Activated gamma-delta T cell (primary cell): ENCODE measurements at regions not wholly inside any gene's neighbourhood (a gene's known extent, or its start where the extent isn't known, plus 50 kb on each side); places are given as distances from the start of the nearest gene placed in this dataset.

ENCODE experiments used
- DNase-seq: peaks from one replicate; lab custom pipeline; 2025; lab: John Stamatoyannopoulos, UW

GRCh38 chr2:4255491-4255890 is 552.1 kb downstream of the DCDC2C start:
- no peak for DNase-seq

DNA sequence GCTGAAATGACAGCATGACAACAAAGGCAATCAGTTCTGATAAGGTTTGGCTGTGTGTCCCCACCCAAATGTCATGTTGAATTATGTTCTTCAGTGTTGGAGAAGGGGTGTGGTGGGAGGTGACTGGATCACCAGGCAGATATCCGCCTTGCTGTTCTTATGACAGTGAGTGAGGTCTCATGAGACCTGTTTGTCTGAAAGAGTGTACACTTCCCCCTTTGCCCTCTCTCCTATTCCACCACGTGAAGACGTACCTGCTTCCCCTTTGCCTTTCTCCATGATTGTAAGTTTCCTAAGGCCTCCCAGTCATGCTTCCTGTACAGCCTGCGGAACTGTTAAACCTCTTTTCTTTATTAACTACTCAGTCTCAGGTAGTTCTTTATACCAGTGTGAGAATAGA is 553.0 kb downstream of the DCDC2C start:
- no peak for DNase-seq

- DNase-seq = no peak
Measured at GRCh38 chr2:4258563-4258962, 555.2 kb downstream of the DCDC2C start.

- no peak for DNase-seq
Measured at GRCh38 chr2:4265936-4266335, 562.6 kb downstream of the DCDC2C start.

GRCh38 chr2:4269885-4270284 is 566.5 kb downstream of the DCDC2C start:
- no peak for DNase-seq

- no peak for DNase-seq
Measured at GRCh38 chr2:4272261-4272858, 569.0 kb downstream of the DCDC2C start.

DNA sequence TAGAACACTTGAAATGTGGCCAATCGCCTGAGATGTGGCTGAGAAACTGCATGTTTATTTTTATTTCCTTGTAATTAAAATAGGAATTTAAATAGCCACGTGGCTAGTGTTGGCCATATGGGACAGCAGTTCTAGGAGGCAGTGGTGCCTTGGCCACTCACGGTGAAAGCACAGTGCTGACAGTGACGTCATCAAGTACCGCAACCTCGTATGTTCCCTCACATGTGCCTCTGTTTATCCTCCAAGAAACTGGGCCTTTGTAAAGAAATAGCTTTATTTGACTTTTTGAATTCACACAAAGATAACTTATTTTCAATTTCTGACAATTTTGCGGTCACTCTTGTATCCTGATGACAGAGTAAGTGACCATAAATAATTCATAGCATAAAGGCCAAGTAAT is 575.0 kb downstream of the DCDC2C start:
- DNase-seq = no peak

GRCh38 chr2:4279431-4279830 is 576.1 kb downstream of the DCDC2C start:
- no peak for DNase-seq

- DNase-seq = no peak
Measured at GRCh38 chr2:4291430-4291829, 588.1 kb downstream of the DCDC2C start.

GRCh38 chr2:4295680-4296079 is 592.3 kb downstream of the DCDC2C start:
- no peak for DNase-seq

DNA sequence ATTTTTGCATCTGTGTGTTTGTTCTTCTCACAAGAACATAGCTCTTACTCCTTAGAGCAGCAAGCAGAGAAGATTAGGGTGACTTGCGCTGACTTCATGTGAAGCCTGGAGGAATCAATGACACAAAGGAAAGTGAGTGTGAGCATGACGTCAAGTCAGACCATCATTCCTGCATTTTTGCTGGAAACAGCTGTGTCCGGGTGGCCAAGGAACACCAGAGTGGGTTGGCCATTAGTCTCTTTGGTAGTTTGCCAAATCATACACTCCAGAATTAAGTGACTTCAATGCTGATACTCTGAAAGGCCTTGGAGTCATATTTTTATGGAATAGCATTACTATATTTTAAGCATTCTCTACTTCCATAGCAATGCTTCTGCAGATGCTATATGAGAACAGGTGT is 597.2 kb downstream of the DCDC2C start:
- no peak for DNase-seq

DNA sequence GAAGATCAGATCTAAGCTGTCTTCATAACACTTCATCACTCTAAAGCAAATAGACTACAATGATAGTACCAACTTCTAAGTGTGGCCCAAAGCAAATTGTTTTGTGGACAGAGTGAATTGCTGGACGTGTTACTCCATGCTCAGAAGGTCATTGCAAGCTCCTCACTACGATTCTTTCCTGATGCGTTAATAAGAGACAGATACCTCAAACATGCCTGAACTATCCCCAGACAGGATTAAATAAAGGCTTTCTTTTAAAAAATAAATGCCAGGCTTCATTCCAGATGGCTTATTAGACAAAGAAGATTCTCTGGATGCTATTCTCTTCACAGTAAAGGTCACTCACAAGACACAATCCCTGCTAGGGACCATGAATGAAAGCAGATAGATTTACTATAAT is 621.2 kb downstream of the DCDC2C start:
- no peak for DNase-seq

DNA sequence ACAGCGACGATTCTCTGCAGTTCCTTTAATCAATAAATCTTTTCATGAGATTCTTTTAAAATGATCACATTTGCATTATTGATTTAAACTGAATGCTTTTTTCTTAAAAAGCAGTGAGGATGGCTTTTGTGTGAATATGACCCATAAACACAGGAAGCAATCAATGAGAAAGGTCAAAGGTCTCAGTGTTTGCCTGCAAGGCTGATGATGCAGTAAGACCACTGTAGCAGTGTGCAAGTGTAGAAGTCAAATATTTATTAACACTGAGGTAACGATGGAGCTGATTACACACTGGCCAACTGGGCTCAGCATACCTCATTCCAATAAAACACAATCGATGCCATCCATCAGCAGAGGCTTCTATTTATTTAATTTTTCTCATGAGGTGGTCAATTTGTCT is 633.5 kb downstream of the DCDC2C start:
- no peak for DNase-seq

GRCh38 chr2:4338345-4338744 is 635.0 kb downstream of the DCDC2C start:
- no peak for DNase-seq

GRCh38 chr2:4340536-4340935 is 637.2 kb downstream of the DCDC2C start:
- DNase-seq = no peak

GRCh38 chr2:4346628-4347027 is 643.3 kb downstream of the DCDC2C start:
- no peak for DNase-seq

GRCh38 chr2:4353668-4354067 is 650.3 kb downstream of the DCDC2C start:
- no peak for DNase-seq

DNA sequence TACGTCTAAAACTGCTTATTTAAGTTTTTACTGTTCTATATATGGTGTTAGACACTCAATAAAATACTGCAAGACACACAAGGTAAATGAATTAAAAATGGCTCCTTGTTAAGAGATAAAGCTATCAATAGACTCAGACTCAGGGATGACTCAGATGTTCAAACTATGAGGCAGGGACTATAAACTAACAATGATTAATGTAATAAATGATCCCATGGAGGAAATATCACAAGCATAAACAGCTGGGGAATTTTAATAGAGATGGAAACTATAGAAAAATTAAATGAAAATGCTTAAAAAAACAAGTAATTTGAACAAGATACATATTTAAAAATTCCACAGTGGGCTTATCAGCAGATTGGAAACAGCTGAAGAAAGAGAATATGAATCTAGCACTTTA is 650.8 kb downstream of the DCDC2C start:
- DNase-seq = no peak

GRCh38 chr2:4354678-4355077 is 651.3 kb downstream of the DCDC2C start:
- no peak for DNase-seq

- no peak for DNase-seq
Measured at GRCh38 chr2:4356109-4356508, 652.7 kb downstream of the DCDC2C start.

GRCh38 chr2:4356541-4356940 is 653.2 kb downstream of the DCDC2C start:
- DNase-seq = no peak

- DNase-seq = no peak
Measured at GRCh38 chr2:4357121-4357520, 653.7 kb downstream of the DCDC2C start.

DNA sequence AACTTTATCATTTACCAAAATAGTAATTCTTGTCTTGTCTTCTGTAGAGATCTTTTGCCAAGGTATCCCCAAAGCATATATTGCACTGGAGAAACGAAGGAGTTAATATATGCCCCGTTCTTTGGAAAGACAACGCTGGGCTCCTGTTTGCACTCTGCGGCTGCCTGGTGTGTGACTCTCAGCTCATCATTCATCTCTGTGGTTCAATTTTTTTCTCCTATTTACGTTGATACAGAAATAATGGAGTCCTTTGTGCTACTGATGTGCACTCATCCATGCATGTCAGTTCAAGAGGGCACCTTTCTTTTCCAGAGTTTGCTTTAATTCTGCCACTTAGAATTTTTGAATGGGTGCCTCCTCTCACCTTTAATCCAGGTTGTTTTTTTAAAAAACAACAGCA is 655.5 kb downstream of the DCDC2C start:
- DNase-seq = no peak

GRCh38 chr2:4368907-4369306 is 665.5 kb downstream of the DCDC2C start:
- no peak for DNase-seq
